ENCODE measurements at regions not wholly inside any gene's neighbourhood (a gene's known extent, or its start where the extent isn't known, plus 50 kb on each side); places are given as distances from the start of the nearest gene placed in this dataset.
A peak's percentile ranks its signal among the peaks of the same experiment; 100 is the strongest.
"Not testable (repeated sequence)": the region's sequence is repeated elsewhere in the genome, so short reads cannot be mapped to it uniquely, and the experiment has no call there.

DNA sequence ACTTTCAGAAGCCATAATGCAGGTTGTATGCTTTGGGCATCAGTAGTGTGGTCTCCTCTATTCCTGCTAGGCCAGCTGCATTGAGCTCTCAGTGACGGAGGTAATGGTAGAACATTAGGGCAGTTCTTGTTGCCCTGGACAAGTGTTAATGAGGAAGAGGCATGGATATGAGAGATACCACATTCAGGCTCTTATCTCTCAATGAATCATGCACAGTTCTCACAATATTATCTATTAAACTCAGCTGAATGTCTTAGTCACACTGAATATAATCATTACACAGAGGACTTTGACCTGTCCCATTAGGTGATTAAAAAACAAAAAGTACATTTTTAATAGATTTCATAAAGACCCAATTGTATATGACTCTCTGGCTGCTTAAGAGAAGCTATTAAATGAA is 76.6 kb upstream of the SSBP2 start:
- Mint-ChIP-seq H3K27ac (no peak overlapping the region), H3K4me3 (no peak overlapping the region), H3K9me3 (no peaks in the 10 kb centered on the region), H3K27me3 (no peaks in the 10 kb centered on the region), H3K36me3 (ENCODE audit: low read depth) (no peaks in the 10 kb centered on the region), H3K4me1 (no peaks in the 10 kb centered on the region)
- no peak for ATAC-seq (replicated peaks)

DNA sequence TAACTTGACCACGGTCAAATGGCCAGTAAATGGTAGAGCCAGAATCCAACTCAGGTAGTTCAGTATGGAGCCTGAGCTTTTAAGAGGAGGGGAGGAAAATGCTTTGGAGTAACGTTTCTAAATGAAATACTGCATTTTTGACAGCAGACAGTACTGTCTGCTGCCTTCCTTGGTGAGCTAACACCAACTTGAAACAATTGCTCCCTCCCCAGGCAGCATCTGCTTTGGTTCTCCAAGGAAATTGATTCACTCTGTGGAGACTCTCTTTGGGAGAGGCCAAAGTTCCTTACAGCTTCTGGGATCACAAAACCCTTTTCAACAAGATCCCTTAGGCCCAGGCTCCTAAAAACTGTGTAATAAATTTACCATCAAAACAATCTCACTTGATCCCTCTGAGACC is 75.2 kb upstream of the SSBP2 start:
- Mint-ChIP-seq H3K9me3 (no peaks in the 10 kb centered on the region), H3K4me1 (no peaks in the 10 kb centered on the region), H3K36me3 (ENCODE audit: low read depth) (no peaks in the 10 kb centered on the region), H3K27me3 (no peaks in the 10 kb centered on the region), H3K4me3 (no peak overlapping the region), H3K27ac (no peak overlapping the region)
- ATAC-seq (replicated peaks) = no peak

DNA sequence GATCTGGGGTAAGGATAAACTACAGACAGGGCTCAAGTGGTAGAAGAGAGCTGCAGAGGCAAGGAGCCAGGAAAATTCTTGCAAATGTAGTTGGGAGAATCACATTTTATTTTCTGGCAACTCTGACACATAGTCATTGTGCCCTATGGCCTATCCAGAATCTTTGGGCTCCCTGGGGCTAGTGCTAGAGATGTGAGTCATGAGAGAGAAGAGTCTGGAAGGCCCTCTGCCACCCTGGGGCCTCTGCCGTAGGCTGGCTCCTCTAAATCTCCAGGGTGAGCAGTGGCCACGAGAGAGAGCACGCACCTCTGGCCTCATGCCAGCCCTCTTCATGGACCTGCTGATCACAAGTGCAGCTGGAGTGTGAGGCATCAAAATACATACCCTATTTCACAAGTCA is 74.3 kb upstream of the SSBP2 start:
- ATAC-seq (replicated peaks) = no peak
- peaks cover 3% of the 10 kb centered on the region for H3K4me1 Mint-ChIP-seq
- H3K27ac Mint-ChIP-seq = no peak overlapping the region
- no peaks in the 10 kb centered on the region for H3K36me3 Mint-ChIP-seq (ENCODE audit: low read depth)
- no peaks in the 10 kb centered on the region for H3K27me3 Mint-ChIP-seq
- no peaks in the 10 kb centered on the region for H3K9me3 Mint-ChIP-seq
- H3K4me3 Mint-ChIP-seq = no peak overlapping the region

DNA sequence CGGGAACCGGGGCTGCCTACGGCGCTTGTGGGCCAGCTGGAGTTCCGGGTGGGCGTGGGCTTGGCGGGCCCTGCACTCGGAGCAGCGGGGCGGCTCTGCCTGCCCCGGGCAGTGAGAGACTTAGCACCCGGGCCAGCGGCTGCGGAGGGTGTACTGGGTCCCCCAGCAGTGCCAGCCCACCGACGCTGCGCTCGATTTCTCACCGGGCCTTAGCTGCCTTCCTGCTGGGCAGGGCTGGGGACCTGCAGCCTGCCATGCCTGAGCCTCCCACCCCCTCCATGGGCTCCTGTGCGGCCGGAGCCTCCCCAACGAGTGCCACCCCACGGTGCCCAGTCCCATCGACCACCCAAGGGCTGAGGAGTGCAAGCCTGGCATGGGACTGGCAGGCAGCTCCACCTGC is 72.8 kb upstream of the SSBP2 start:
- H3K27ac Mint-ChIP-seq; H3K27me3 Mint-ChIP-seq; H3K4me3 Mint-ChIP-seq; ATAC-seq (replicated peaks); H3K36me3 Mint-ChIP-seq (ENCODE audit: low read depth); H3K9me3 Mint-ChIP-seq: not testable (repeated sequence)
- peaks cover 15% of the 10 kb centered on the region for H3K4me1 Mint-ChIP-seq

DNA sequence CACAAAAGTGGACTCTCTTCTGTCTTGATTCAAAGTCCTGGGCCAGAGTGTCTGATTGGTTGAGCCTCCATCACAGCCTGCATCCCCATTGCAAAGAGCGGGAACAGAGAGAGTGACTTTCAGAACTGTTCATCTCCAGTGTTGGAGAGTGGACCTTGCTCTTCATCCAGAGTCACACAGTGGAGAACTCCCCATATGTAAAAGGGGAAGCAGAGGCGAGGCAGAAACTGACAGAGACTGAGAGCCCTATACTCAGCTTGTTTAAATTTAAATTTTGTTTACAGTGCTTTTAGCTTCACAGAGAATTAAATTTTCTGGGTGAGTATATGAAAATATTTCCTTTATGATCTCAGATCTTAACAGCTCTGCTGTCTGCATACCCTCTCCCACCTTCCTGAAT is 70.0 kb upstream of the SSBP2 start:
- Mint-ChIP-seq H3K9me3 (no peaks in the 10 kb centered on the region), H3K27ac (peak overlapping the region; percentile 12), H3K4me1 (peaks cover 27% of the 10 kb centered on the region), H3K27me3 (no peaks in the 10 kb centered on the region), H3K4me3 (no peak overlapping the region), H3K36me3 (ENCODE audit: low read depth) (no peaks in the 10 kb centered on the region)
- ATAC-seq (replicated peaks) = no peak

DNA sequence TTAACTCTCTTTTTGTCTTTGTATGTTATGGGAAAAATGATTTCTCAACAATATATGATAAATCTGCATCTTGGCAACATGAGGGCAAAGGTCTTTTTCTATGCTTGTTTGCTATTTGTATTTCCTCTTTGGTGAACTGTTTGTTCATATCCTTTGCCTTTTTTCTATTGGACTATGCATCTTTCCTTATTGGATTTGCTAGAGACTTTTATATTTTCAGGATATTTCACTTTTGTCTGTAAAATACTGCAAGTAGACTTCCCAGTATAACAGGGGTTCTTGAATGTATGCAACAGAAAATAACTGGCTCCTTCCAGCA is 69.4 kb upstream of the SSBP2 start:
- H3K27ac Mint-ChIP-seq = peak overlapping the region; percentile 12

DNA sequence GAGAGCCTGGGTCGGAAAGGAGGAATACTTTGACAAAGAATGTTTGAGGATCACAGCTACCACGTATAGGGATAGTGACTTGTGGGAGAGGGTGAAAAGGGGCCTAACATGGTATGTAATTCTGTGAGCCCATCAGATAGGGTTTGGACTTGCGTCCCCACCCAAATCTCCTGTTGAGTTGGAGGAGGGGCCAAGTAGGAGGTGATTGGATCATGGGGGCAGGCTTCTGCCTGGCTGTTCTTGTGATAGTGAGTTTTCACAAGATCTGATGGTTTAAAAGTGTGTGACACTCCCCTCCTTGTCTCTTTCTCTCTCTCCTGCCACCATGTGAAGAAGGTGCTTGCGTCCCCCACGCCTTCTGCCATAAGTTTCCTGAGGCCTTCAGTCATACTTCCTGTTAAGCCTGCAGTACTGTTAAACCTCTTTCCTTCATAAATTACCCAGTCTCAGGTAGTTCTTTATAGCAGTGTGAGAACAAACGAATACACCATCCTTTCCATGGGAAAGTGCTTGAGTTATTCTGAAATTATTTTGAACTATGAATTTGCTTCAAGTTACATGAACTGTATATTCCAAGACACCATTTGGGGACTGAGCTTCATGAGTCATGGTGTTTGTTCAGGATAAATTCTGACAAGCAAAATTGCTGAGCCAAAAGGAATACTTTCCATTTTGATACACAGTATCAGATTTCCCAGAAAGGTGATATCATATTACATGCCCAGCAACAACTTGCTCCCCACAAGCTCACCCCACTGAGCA is 68.8 kb upstream of the SSBP2 start:
- Mint-ChIP-seq H3K4me3 (no peak overlapping the region), H3K9me3 (no peaks in the 10 kb centered on the region), H3K36me3 (ENCODE audit: low read depth) (no peaks in the 10 kb centered on the region), H3K27me3 (no peaks in the 10 kb centered on the region), H3K4me1 (peaks cover 27% of the 10 kb centered on the region), H3K27ac (peak overlapping the region; percentile 12)
- no peak for ATAC-seq (replicated peaks)

More for the DNA sequence above, 69.4 kb upstream of the SSBP2 start:
- Mint-ChIP-seq H3K4me3 (no peak overlapping the region), H3K36me3 (ENCODE audit: low read depth) (no peaks in the 10 kb centered on the region), H3K9me3 (no peaks in the 10 kb centered on the region), H3K27me3 (no peaks in the 10 kb centered on the region), H3K4me1 (peaks cover 27% of the 10 kb centered on the region)
- ATAC-seq (replicated peaks) = no peak

DNA sequence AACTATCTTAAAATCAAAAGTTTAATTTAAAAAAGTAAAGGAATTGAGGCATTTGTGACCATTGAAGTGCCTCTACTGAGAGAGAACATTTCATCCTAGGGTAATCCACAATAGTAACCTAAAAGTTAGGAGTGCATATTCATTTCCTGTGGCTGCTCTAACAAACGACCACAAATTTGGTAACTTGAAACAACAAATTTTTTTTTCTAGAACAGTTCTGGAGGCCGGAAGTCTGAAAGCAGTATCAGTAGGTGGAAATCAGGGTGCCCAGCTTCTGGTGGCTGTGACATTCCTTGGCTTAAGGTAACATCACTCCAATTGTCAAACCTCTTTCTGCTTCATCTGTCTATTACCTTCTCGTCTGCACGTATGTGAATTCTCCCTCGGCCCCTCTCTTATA is 67.1 kb upstream of the SSBP2 start:
- peak overlapping the region; percentile 23 for H3K4me3 Mint-ChIP-seq
- peak overlapping the region; percentile 47 for H3K27ac Mint-ChIP-seq
- H3K4me1 Mint-ChIP-seq = peaks cover 27% of the 10 kb centered on the region
- H3K9me3 Mint-ChIP-seq = no peaks in the 10 kb centered on the region
- H3K27me3 Mint-ChIP-seq = no peaks in the 10 kb centered on the region
- peak; percentile 60 for ATAC-seq (replicated peaks)
- no peaks in the 10 kb centered on the region for H3K36me3 Mint-ChIP-seq (ENCODE audit: low read depth)

DNA sequence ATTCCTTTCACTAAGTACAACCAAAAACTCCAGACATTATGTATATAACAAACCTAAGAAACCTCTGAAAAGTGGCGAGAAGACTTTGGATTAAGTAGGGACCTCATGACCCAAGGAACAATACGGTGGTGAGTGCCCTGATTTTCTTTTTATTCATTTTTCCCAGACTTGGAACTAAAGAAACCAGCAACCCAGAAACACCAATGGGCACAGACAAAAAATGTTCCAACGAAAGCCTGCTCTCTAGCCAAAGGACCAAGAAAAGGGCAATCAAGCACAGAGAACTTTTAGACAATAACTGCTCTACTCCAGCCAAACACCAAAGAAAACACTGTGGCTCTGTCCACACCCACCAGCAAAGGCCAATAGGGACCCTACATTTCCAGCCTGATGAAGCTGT is 66.2 kb upstream of the SSBP2 start:
- ATAC-seq (replicated peaks) = no peak
- Mint-ChIP-seq H3K36me3 (ENCODE audit: low read depth) (no peaks in the 10 kb centered on the region), H3K9me3 (no peaks in the 10 kb centered on the region), H3K4me1 (peaks cover 27% of the 10 kb centered on the region), H3K27me3 (no peaks in the 10 kb centered on the region), H3K27ac (peak overlapping the region; percentile 10), H3K4me3 (no peak overlapping the region)

DNA sequence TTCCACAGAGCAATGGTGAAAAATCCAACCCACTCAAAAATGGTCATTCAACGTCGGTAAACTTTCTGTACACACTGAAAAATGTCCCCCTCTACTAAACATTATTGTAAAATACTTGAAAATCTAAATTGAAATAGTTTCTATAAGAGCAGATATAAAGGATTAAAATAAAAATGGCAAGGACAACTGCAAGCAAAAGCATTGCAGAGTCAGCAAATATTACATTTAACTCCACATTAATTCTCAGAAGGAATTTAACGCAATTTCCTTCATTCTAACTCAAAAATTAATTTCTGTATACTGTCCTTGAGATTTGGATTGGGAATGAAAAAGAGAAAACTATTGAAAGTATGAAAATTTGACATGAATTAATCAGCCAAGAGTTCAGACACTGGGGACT is 64.4 kb upstream of the SSBP2 start:
- Mint-ChIP-seq H3K4me3 (no peak overlapping the region), H3K36me3 (ENCODE audit: low read depth) (no peaks in the 10 kb centered on the region), H3K4me1 (peaks cover 25% of the 10 kb centered on the region), H3K27ac (no peak overlapping the region), H3K9me3 (no peaks in the 10 kb centered on the region), H3K27me3 (no peaks in the 10 kb centered on the region)
- no peak for ATAC-seq (replicated peaks)

DNA sequence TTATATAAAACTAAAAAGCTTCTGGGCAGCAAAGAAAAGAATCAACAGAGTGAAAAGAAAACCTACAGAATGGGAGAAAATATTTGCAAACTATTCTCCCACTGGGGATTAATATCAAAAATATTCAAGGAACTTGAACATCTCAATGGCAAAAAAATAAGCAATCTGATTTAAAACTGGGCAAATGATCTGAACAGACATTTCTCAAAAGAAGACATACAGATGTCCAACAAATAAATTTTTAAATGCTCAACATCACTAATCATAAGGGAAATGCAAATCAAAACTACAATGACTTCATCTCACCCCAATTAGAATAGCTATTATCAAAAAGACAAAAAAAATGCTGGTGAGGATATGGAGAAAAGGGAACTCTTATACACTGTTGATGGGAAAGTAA is 57.2 kb upstream of the SSBP2 start:
- Mint-ChIP-seq H3K27ac (no peak overlapping the region), H3K4me1 (peaks cover 9% of the 10 kb centered on the region), H3K4me3 (no peak overlapping the region), H3K27me3 (no peaks in the 10 kb centered on the region), H3K9me3 (peaks cover 20% of the 10 kb centered on the region), H3K36me3 (ENCODE audit: low read depth) (no peaks in the 10 kb centered on the region)
- ATAC-seq (replicated peaks) = no peak

DNA sequence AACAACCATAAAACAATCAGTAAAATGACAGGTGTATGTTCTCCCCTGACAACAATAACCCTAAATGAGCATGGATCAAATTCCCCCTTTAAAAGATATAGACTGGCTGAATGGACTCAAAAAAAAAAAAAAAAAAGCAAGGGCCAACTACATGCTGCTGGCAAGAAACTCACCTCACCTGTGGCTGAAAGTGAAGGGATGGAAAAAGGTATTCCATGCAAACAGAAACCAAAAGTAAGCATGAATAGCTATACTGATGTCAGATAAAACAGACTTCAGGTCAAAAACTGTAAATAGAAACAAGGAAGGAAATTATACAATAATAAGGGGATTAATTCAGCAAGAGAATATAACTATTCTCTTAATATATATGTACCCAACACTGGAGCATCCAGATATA is 54.2 kb upstream of the SSBP2 start:
- Mint-ChIP-seq H3K4me1 (peaks cover 9% of the 10 kb centered on the region), H3K27me3 (no peaks in the 10 kb centered on the region), H3K36me3 (ENCODE audit: low read depth) (no peaks in the 10 kb centered on the region), H3K27ac (no peak overlapping the region), H3K9me3 (peaks cover 23% of the 10 kb centered on the region), H3K4me3 (no peak overlapping the region)
- ATAC-seq (replicated peaks) = no peak

DNA sequence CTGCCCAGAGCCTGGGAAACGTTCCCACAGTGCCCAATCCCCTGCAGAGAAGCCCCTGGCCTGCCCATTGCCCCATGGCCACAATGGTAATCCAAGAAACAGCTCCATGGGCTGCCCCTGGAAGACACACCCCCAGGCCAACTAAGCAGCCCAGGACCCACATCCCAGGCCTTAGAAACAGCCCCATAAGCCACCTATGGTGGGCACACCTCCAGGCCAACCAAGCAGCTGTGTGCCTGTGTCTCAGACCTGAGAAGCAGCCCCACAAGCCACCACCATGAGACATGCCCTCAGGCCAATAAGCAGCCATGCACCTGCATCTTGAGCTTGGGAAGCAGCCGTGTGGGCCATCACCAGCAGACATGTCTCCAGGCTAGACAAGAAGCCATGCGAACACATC is 52.9 kb upstream of the SSBP2 start:
- Mint-ChIP-seq H3K4me3 (no peak overlapping the region), H3K27ac (no peak overlapping the region), H3K4me1 (peaks cover 9% of the 10 kb centered on the region), H3K36me3 (ENCODE audit: low read depth) (no peaks in the 10 kb centered on the region), H3K27me3 (no peaks in the 10 kb centered on the region), H3K9me3 (peaks cover 23% of the 10 kb centered on the region)
- ATAC-seq (replicated peaks) = no peak

DNA sequence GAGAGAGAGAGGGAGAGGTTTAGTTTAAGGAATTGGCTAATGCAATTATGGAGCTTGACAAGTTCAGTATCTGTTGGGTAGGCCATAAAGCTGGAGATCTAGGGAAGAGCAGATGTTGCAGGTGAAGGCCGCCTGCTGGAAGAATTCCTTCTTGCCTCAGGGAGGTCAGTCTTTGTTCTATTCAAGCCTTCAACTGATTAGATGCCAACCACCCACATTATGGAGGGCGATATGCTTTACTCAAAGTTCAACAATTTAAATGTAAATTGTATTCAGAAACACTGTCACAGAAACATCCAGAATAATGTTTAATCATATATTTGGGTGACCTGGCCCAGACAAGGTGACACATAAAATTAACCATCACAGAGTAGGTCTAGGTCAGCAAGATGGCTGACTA is 51.7 kb upstream of the SSBP2 start:
- Mint-ChIP-seq H3K4me3 (no peak overlapping the region), H3K36me3 (ENCODE audit: low read depth) (no peaks in the 10 kb centered on the region), H3K27me3 (no peaks in the 10 kb centered on the region), H3K27ac (no peak overlapping the region), H3K9me3 (peaks cover 14% of the 10 kb centered on the region), H3K4me1 (peaks cover 9% of the 10 kb centered on the region)
- ATAC-seq (replicated peaks) = no peak

DNA sequence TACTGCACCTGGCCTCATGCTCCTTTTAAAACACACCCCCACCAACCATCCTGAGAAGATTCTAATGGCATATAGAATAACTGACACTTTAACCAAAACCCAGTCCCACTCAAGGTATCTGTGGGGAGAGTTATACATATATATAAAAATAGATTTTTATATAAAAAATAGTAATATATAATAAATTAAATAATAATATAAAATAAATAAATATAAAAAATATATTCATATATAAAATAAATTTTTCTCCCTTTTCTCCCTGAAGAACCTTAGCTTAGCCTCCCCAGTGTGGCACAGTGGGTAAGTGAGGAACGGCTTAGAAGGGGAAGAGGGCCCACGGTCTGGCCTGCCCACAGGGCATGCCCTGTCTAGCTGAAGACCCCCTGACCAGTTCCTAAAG is 51.1 kb upstream of the SSBP2 start:
- H3K4me3 Mint-ChIP-seq = no peak overlapping the region
- H3K27me3 Mint-ChIP-seq = no peaks in the 10 kb centered on the region
- no peaks in the 10 kb centered on the region for H3K36me3 Mint-ChIP-seq (ENCODE audit: low read depth)
- H3K9me3 Mint-ChIP-seq = peaks cover 12% of the 10 kb centered on the region
- peaks cover 9% of the 10 kb centered on the region for H3K4me1 Mint-ChIP-seq
- no peak for ATAC-seq (replicated peaks)
- H3K27ac Mint-ChIP-seq = no peak overlapping the region

DNA sequence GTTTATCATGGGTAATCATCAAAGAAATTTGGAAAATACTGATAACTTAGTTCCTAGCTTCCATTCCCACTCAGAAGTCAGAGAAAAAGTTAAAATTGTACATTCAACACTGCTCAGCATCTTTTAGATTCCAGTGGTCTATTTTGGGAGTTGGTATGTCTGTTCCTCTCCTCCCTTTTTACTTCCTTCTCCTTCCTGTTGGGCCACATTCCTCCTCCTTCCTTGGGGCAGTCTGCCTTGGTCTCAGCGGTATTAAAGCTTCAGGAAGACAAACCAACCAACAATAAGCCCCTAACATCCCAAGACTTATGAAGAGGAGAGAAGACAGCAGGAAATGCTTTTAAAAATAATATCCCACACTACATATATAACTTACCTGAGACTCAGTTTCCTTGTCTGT is 49.9 kb upstream of the SSBP2 start:
- Mint-ChIP-seq H3K36me3 (ENCODE audit: low read depth) (no peaks in the 10 kb centered on the region), H3K27ac (no peak overlapping the region), H3K9me3 (peaks cover 5% of the 10 kb centered on the region), H3K4me3 (no peak overlapping the region), H3K27me3 (no peaks in the 10 kb centered on the region), H3K4me1 (peaks cover 9% of the 10 kb centered on the region)
- no peak for ATAC-seq (replicated peaks)

Measured in activated T-helper 17 cell treated with anti-CD3 and anti-CD28 coated beads, Interleukin-2, amount 50 U/mL, for 72 hours (primary cell).